ENCODE measurements at regions not wholly inside any gene's neighbourhood (a gene's known extent, or its start where the extent isn't known, plus 50 kb on each side); places are given as distances from the start of the nearest gene placed in this dataset.
"Not testable (repeated sequence)": the region's sequence is repeated elsewhere in the genome, so short reads cannot be mapped to it uniquely, and the experiment has no call there.

DNA sequence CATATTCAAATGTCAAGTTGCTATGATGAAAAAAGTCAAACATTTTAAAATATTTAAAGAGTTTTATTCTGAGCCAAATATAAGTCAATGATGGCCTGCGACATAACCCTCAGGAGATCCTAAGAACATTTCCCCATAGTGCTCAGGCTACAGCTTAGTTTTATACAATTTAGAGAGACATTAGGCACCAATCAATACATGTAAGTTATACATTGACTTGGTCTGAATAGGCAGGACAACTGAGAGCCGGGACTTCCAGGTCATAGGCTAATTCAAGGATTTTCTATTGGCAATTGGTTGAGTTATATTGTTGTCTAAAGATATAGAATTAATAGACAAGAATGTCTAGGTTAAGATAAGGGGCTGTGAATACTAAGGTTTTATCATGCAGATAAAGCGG lies 64.5 kb downstream of the UGT2B28 start:
- not testable (repeated sequence) for DNase-seq (ENCODE audit: low spot score)

DNA sequence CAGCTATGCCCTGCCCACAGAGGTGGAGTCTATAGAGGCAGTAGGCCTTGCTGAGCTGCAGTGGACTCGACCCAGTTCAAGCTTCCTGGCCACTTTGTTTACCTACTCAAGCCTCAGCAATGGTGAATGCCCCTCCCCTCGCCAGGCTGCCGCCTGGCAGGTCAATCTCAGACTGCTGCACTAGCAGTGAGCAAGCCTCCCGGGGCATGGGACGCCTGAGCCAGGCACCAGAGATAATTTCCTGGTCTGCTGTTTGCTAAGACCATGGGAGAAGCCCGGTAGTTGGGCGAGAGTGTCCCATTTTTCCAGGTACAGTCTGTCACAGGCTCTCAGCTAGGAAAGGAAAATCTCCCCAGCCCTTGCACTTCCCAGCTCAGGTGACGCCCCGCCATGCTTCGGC lies 68.5 kb downstream of the UGT2B28 start:
- DNase-seq (ENCODE audit: low spot score): not testable (repeated sequence)

DNA sequence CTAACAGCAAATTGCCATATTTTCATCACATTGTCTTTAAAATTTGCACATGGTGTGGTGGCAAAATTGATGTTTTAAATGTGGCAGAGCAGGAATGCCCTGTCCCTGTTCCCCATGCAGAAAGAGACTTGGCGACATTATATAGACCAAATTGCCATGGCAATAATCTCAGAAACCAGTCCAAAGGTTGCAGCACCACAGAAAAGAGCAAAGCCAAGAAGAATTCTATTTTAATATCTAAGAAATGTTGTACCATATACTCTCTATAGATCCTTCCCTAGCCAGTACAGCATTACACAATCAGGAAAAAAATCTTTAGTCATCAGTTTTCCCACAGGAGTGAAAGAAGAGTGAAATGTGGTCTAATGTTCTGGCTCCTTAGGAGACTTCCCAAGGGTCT lies 80.0 kb downstream of the UGT2B28 start:
- DNase-seq (ENCODE audit: low spot score): peak; percentile 37

DNA sequence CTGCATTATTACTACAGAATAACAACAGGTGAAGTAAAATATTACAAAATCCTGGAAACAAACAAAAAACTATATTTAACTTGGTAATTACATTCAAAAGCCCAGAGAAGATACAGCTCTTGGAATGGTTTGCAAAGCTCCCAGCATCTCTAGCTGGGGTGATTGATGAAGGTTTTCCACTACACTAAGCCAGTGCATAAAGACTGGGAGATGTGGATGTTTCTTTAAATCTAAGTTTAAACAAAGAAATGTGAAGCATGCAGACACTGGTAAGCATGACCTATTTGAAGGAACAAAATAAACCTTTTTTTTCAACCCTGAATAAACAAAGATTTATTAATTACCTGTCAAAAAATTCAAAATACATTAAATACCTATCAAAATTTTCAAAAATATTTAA lies 80.5 kb downstream of the UGT2B28 start:
- not testable (repeated sequence) for DNase-seq (ENCODE audit: low spot score)

DNA sequence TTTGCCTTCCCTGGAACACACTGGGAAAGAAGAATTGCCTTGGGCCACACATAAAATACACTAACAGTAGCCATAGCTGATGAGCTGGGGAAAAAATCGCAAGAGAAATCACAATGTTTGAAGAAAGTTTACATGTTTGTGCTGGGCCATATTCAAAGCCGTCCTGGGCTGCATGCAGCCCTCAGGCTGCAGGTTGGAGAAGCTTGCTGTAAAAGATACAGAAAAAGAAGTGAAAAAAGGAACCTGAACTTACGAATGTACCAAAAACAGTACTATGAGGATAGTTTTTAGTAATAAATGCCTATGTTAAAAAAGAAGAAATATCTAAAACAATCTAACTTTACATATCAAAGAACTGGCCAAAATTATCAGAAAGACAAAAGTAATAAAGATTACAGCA lies 82.1 kb downstream of the UGT2B28 start:
- DNase-seq (ENCODE audit: low spot score): no peak

DNA sequence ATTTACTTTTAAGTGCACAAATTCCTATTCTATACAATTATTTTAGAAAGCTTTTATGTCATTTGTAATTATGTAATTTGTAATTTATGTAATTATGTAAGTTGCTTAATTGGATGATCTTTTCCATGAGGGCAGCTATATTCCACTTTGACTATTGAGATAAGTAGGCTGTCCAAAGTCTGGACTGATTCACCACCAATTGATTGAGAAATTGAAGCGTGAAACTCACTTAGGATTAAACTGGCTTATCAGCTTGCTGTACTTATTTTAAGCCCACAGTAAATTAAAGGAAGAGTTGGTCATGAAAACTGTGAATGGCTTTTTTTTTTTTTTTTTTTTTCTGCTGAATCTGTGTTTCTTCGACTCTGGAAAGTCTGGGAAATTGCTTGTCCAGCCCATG lies 87.4 kb downstream of the UGT2B28 start:
- DNase-seq (ENCODE audit: low spot score): not testable (repeated sequence)

DNA sequence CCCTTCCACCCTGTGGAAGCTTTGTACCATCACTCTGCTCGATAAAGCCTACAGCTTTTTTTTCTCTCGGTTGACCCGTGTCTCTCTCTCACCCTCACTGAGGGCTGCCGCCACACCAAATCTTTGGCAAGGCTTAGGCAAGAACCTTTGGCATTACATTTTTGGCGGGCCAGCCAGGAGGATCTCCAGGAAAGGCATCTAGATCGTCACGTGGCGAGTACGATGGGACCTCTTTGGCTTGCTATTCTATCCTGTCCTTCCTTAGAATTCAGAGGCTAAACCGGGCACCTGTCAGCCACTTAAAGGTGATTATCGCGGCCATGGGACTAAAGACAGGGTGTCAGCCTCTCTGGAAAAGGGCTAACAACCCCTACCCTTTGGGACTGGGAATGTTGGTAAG lies 96.2 kb downstream of the UGT2B28 start:
- DNase-seq (ENCODE audit: low spot score): no peak

DNA sequence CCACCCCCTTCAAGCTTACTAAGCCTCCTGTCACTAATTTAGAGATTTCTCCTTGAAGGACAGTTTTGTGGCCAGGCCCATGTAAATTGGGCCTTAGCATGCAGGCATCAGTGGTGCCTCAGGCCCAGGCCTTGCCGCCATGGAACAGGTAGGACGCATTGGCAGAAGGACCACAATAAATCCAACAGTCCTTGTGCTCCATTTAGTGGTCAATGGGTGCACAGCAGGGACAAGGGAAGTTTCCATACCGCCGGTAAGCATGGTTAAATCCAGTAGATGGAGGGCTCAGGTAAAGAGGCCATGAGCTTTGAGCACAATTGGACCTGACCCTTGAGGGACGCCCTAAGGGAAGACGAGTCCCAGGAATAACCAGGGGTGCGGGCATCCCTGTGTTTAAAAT lies 97.3 kb downstream of the UGT2B28 start:
- no peak for DNase-seq (ENCODE audit: low spot score)

DNA sequence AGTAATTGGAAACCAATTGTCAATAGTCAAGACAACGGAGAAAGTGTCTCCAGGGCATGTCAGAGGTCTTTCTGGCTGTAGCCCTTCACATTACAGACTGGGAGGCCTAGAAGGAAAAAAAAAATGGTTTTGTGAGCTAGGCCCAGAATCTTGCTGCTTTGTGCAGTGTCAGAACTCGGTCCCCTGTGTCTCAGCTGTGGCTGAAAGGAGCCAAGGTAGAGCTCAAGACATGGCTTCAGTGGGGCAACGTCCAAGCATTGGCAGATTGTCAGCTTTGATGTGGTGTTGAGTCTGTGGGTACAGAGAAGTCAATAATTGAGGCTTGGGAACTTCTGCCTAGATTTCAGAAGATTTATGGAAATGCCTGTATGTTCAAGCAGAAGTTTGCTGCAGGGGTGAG lies 103.0 kb downstream of the UGT2B28 start:
- no peak for DNase-seq (ENCODE audit: low spot score)

DNA sequence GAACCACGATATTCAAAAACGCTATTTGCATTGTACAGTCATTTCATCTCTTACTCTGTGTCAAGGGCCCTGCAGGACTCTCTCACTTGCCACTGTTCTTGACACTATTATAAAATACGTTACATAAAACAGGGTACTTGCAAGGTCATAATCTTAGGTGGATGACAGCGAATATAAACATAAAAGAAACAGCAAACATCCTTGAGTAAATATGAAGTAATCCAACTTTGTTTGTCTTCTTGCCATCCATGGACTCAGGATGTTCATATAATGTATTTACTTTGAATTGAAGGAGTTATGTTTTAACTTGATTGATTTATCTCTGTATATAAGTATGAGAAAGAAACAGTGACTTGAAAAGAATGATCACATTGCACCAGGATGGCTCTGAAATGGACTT lies 106.6 kb downstream of the UGT2B4 start:
- not testable (repeated sequence) for DNase-seq (ENCODE audit: low spot score)

DNA sequence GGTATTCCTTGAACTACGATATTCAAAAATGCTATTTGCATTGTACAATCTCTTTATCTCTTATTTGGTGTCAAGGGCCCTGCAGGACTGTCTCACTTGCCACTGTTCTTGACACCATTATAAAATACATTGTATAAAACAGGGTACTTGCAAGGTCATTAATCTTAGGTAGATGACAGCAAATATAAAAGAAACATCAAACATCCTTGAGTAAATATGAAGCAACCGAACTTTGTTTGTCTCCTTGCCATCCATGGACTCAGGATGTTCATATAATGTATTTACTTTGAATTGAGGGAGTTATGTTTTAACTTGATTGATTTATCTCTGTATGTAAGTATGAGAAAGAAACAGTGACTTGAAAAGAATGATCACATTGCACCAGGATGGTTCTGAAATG lies 87.3 kb downstream of the UGT2B4 start:
- DNase-seq (ENCODE audit: low spot score): no peak

DNA sequence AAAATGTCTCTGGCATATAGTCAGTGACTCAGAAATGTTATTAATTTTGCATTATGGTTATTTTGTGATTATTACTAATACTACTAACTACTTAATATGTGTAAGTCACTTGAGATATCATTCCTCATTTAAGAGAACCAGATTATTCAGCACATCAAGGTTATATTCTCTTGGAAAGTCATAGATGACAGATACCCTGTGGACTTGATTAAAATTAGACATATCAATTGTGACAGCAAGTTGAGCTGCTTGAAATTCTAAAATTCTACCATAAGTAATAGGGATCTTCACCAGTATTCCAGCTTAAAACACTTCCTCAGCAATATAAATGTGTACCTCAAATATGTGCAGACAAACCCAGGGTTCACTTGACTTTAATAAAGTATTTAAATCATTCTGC lies 83.7 kb downstream of the UGT2B4 start:
- DNase-seq (ENCODE audit: low spot score): not testable (repeated sequence)

DNA sequence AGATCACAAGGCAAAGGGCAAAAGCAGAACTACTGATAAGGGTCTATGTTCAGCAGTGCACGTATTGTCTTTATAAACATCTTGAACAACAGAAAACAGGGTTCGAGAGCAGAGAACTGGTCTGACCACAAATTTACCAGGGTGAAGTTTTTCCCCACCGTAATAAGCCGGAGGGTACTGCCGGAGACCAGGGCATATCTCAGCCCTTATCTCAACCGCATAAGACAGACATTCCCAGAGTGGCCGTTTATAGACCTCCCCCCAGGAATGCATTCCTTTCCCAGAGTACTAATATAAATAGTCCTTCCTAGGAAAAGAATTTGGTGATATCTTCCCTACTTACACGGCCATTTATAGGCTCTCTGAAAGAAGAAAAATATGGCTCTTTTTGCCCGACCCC lies 71.0 kb downstream of the UGT2B4 start:
- DNase-seq (ENCODE audit: low spot score): not testable (repeated sequence)

Measured in mucosa of gallbladder (tissue), 1 donor.